ENCODE measurements at regions not wholly inside any gene's neighbourhood (a gene's known extent, or its start where the extent isn't known, plus 50 kb on each side); places are given as distances from the start of the nearest gene placed in this dataset.

DNA sequence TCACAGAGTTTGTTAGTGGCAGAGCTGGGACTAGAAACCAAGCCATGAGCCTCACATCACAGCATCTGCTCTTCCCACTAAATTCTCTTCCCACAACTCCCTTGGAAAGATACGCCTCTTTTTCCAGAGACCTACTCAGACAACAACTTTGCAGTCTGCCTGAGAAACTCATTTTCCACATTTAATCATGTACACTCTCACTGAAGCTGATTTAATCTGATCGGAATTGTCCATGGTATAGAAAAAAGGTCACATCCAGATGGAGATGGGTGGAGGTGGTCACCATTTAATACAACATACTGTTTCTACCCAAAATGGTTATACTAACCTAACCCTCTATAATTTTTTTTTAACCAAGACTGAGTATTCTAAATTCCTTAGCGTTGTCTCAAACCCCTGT lies 366.2 kb downstream of the ENC1 start:
- no peak for DNase-seq (ENCODE audit: low spot score)
- TF ChIP-seq, protein P1, sequence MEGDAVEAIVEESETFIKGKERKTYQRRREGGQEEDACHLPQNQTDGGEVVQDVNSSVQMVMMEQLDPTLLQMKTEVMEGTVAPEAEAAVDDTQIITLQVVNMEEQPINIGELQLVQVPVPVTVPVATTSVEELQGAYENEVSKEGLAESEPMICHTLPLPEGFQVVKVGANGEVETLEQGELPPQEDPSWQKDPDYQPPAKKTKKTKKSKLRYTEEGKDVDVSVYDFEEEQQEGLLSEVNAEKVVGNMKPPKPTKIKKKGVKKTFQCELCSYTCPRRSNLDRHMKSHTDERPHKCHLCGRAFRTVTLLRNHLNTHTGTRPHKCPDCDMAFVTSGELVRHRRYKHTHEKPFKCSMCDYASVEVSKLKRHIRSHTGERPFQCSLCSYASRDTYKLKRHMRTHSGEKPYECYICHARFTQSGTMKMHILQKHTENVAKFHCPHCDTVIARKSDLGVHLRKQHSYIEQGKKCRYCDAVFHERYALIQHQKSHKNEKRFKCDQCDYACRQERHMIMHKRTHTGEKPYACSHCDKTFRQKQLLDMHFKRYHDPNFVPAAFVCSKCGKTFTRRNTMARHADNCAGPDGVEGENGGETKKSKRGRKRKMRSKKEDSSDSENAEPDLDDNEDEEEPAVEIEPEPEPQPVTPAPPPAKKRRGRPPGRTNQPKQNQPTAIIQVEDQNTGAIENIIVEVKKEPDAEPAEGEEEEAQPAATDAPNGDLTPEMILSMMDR (IDR thresholded peaks at IDR 0.05; ENCODE audit: extremely low read depth, missing control alignments): no peak

DNA sequence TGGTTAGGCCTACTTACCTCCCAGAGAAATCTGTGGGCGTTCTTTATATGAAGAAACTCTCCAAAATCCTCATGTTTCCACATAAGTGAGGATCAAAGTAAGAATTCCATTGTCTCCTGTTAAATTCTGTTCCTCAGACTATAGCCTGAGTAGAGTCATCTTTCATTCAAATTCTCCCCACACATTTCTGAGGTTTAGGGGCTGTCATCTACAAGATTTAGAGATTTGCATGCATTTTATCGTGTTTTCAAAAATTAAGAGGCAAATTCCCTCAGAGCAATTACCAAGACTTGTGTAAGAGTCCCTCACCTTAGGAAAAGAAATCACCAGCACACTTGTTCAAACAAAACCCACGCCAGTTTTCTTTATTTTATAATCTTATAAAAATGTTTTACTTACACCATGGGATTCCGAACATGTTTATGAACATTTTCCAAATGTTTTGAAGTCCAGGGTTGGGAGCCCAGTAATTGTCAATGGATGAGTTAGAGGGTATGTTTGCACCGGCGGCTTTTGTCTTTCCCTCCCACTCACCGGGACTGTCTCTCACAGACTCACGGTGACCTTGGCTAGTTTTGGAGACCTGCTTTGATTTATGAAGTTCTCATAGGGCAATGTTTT lies 367.6 kb downstream of the ENC1 start:
- TF ChIP-seq, protein P1 (IDR thresholded peaks at IDR 0.05; ENCODE audit: extremely low read depth, missing control alignments): no peak

DNA sequence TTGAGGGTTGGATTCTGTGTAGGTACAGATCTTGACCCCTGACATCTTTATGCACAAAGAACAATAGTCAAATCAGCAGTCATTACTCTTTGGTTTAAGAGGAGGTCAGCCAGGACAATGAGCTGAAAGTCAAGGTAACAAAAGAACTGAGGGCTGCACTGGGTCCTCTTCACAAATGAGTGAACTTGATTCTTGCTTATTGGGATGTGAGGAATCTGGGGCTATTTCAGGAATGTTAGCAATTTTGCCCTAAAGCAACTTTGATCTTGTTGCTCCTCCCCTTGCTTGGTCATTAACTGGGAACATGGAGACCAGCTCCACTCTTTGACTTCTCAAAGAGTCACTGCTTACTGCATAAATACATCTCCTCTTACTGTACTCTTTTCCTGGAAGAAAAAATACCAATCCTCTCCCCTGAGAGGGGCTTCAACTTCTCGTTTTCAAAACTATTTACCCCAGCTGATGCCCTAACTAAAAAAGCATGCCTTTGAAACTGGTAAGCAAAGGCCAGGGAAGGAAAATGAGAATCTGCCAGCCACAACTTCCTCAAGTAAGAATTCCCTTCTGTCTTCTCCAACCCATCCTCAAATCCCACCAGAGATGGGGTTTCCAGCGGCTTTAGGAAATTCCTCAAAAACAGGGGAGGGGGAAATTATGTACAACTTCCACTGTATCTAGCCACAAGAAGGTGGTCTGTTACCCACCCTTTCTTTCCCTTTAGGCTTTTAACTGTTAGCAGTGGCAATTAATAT lies 368.3 kb downstream of the ENC1 start:
- DNase-seq (ENCODE audit: low spot score): no peak
- TF ChIP-seq, protein P1 (IDR thresholded peaks at IDR 0.05; ENCODE audit: extremely low read depth, missing control alignments): no peak

More for the DNA sequence above, 367.6 kb downstream of the ENC1 start:
- no peak for DNase-seq (ENCODE audit: low spot score)

DNA sequence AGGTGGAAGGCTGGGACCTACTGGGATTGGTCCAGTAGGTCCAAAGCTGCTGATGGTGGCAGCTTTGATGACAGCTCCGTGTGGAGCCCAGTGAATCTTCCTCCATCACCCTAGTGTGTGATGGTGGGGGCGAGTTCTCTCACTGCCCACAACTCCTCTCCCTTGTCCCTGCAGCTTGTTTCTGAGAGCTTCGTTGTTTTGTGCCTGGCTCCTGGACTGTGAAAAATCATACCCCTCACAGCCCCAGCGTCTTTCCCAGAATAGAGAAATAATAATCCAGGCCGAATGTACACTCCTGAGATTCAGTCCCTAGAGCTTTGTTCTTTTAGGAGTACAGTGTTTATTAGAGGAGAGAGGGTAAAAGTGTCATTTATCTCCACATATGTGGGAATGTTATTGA lies 372.2 kb downstream of the ENC1 start:
- TF ChIP-seq, protein P1 (IDR thresholded peaks at IDR 0.05; ENCODE audit: extremely low read depth, missing control alignments): no peak
- DNase-seq (ENCODE audit: low spot score): no peak

DNA sequence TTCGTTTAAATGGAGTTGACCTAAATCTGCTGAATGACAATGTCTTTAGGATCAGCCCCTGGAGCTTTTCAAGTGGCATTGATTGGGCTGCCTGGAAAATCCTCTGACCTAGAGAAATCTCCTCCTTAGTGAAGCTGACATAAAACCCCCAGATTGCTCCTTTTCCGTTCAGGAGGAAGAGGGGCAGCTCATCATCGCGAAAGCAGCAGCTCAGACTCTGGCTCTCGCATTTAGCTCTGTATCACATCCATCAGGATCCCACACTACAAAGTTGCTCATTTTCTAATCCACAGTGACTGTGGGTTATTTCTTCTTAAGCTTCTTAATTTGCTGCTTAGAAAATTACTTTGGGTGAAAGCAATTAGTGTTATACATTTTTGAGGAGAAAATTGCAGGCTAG lies 373.7 kb downstream of the ENC1 start:
- TF ChIP-seq, protein P1 (IDR thresholded peaks at IDR 0.05; ENCODE audit: extremely low read depth, missing control alignments): no peak
- DNase-seq (ENCODE audit: low spot score): no peak

DNA sequence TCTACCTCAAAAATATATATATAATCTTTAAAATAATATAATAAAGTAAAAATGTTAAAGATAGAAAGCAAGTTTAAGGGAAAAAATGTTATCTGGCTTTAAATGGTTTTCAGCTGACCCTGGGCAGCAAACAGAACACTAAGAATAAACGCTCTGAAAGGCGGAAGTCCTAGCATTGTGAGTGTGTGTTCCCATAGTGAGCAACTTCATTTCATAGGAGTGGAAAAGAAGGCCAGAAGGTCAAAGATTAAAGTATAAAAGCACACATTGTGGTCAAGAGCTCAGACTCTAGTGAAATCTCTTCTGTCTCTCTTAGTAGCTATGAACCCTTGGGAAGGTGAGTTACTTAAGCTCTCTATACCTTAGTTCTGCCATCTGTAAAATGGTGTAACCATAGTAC lies 374.4 kb downstream of the ENC1 start:
- TF ChIP-seq, protein P1 (IDR thresholded peaks at IDR 0.05; ENCODE audit: extremely low read depth, missing control alignments): no peak
- DNase-seq (ENCODE audit: low spot score): no peak

DNA sequence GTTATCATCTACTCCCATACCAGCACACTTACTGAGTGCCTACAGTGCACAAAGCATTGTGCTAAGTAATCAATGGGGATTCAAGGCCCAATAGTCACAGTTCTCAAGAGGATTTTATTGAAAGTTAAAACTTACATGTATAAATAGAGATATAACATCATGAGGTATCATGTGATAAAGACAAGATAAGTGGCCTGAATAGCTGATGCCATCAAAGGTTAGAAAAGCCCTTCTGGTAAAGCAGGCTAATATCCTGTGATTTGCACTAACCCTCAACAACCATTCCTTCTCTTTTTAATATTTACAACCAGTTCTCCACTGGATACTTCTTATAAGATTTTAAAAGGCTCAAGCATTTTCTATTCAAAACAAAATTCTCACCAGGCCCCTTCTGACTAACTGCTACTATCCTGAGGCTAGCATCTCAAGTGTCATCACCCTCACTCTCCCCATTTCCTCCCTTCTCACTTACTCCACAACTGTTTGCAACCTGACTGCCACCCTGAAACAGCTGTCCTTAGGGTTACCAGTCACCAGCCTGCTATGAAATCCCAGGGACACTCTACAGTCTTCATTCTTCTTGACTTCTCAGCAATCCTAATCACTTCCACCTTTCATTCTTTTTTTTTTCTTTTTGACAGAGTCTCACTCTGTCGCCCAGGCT lies 377.9 kb downstream of the ENC1 start:
- TF ChIP-seq, protein P1 (IDR thresholded peaks at IDR 0.05; ENCODE audit: extremely low read depth, missing control alignments): no peak
- DNase-seq (ENCODE audit: low spot score): no peak

All from GM20000 (cell line).